ENCODE measurements at regions not wholly inside any gene's neighbourhood (a gene's known extent, or its start where the extent isn't known, plus 50 kb on each side); places are given as distances from the start of the nearest gene placed in this dataset.

- Histone ChIP-seq H3K27me3 (ENCODE audit: insufficient read depth, low read length) (peaks cover 8% of the 10 kb centered on the region), H3K4me3 (ENCODE audit: insufficient read depth, low read depth, low read length) (no peak overlapping the region), H3K27ac (ENCODE audit: low read depth, low read length) (no peak overlapping the region), H3K36me3 (ENCODE audit: insufficient read depth, low read length) (no peaks in the 10 kb centered on the region), H2AFZ (ENCODE audit: low read depth, low read length) (no peak overlapping the region), H3K9ac (ENCODE audit: low read length) (no peak overlapping the region), H3K79me2 (ENCODE audit: insufficient read depth, low read length) (no peaks in the 10 kb centered on the region), H3K9me3 (ENCODE audit: insufficient read depth, low read depth, low read length) (no peaks in the 10 kb centered on the region), H4K20me1 (ENCODE audit: insufficient read depth, low read length) (no peaks in the 10 kb centered on the region), H3K4me2 (ENCODE audit: low read length) (no peak overlapping the region), H3K4me1 (ENCODE audit: insufficient read depth, low read length) (no peaks in the 10 kb centered on the region)
- Mint-ChIP-seq H3K36me3 (ENCODE audit: low read depth, unreplicated experiment) (no peaks in the 10 kb centered on the region), H3K27ac (ENCODE audit: unreplicated experiment) (no peak overlapping the region), H3K4me3 (ENCODE audit: unreplicated experiment) (no peak overlapping the region), H3K9me3 (ENCODE audit: unreplicated experiment) (peaks cover 4% of the 10 kb centered on the region), H3K27me3 (ENCODE audit: low read depth, unreplicated experiment) (peaks cover 87% of the 10 kb centered on the region), H3K4me1 (ENCODE audit: low read depth, unreplicated experiment) (no peaks in the 10 kb centered on the region)
- TF ChIP-seq CTCF (IDR thresholded peaks at IDR 0.05; ENCODE audit: insufficient read depth, low read depth, low read length) (no peak), EZH2 (IDR thresholded peaks at IDR 0.05; ENCODE audit: insufficient read depth, low read length) (no peak)
- FAIRE-seq = no peak
- DNase-seq (ENCODE audit: low read depth) = no peak
Observed at GRCh38 chr11:119904531-119905035, 175.6 kb upstream of the NECTIN1 start.

- Histone ChIP-seq H3K4me3 (ENCODE audit: insufficient read depth, low read depth, low read length) (no peak overlapping the region), H3K9ac (ENCODE audit: low read length) (no peak overlapping the region), H3K27me3 (ENCODE audit: insufficient read depth, low read length) (peaks cover 10% of the 10 kb centered on the region), H3K79me2 (ENCODE audit: insufficient read depth, low read length) (no peaks in the 10 kb centered on the region), H3K9me3 (ENCODE audit: insufficient read depth, low read depth, low read length) (no peaks in the 10 kb centered on the region), H2AFZ (ENCODE audit: low read depth, low read length) (no peak overlapping the region), H3K36me3 (ENCODE audit: insufficient read depth, low read length) (no peaks in the 10 kb centered on the region), H4K20me1 (ENCODE audit: insufficient read depth, low read length) (no peaks in the 10 kb centered on the region), H3K4me2 (ENCODE audit: low read length) (no peak overlapping the region), H3K4me1 (ENCODE audit: insufficient read depth, low read length) (no peaks in the 10 kb centered on the region), H3K27ac (ENCODE audit: low read depth, low read length) (no peak overlapping the region)
- no peak overlapping the region for H3K27ac Mint-ChIP-seq (ENCODE audit: unreplicated experiment)
- no peak overlapping the region for H3K4me3 Mint-ChIP-seq (ENCODE audit: unreplicated experiment)
- H3K9me3 Mint-ChIP-seq (ENCODE audit: unreplicated experiment) = peaks cover 4% of the 10 kb centered on the region
- H3K27me3 Mint-ChIP-seq (ENCODE audit: low read depth, unreplicated experiment) = peaks cover 86% of the 10 kb centered on the region
- FAIRE-seq (no peak), DNase-seq (ENCODE audit: low read depth) (no peak)
- TF ChIP-seq EZH2 (IDR thresholded peaks at IDR 0.05; ENCODE audit: insufficient read depth, low read length) (no peak), CTCF (IDR thresholded peaks at IDR 0.05; ENCODE audit: insufficient read depth, low read depth, low read length) (no peak)
- no peaks in the 10 kb centered on the region for H3K36me3 Mint-ChIP-seq (ENCODE audit: low read depth, unreplicated experiment)
- H3K4me1 Mint-ChIP-seq (ENCODE audit: low read depth, unreplicated experiment) = no peaks in the 10 kb centered on the region
Observed at GRCh38 chr11:119903821-119904220, 174.8 kb upstream of the NECTIN1 start.

GRCh38 chr11:119903389-119903788, 174.4 kb upstream of the NECTIN1 start:
- Histone ChIP-seq H3K9ac (ENCODE audit: low read length) (no peak overlapping the region), H3K4me3 (ENCODE audit: insufficient read depth, low read depth, low read length) (no peak overlapping the region), H3K27ac (ENCODE audit: low read depth, low read length) (no peak overlapping the region), H3K36me3 (ENCODE audit: insufficient read depth, low read length) (no peaks in the 10 kb centered on the region), H3K4me2 (ENCODE audit: low read length) (no peak overlapping the region), H3K4me1 (ENCODE audit: insufficient read depth, low read length) (no peaks in the 10 kb centered on the region), H2AFZ (ENCODE audit: low read depth, low read length) (no peak overlapping the region), H3K79me2 (ENCODE audit: insufficient read depth, low read length) (no peaks in the 10 kb centered on the region), H3K27me3 (ENCODE audit: insufficient read depth, low read length) (peaks cover 12% of the 10 kb centered on the region), H4K20me1 (ENCODE audit: insufficient read depth, low read length) (no peaks in the 10 kb centered on the region), H3K9me3 (ENCODE audit: insufficient read depth, low read depth, low read length) (no peaks in the 10 kb centered on the region)
- no peak overlapping the region for H3K4me3 Mint-ChIP-seq (ENCODE audit: unreplicated experiment)
- DNase-seq (ENCODE audit: low read depth) = no peak
- TF ChIP-seq EZH2 (IDR thresholded peaks at IDR 0.05; ENCODE audit: insufficient read depth, low read length) (no peak), CTCF (IDR thresholded peaks at IDR 0.05; ENCODE audit: insufficient read depth, low read depth, low read length) (no peak)
- no peak for FAIRE-seq
- no peaks in the 10 kb centered on the region for H3K36me3 Mint-ChIP-seq (ENCODE audit: low read depth, unreplicated experiment)
- no peaks in the 10 kb centered on the region for H3K4me1 Mint-ChIP-seq (ENCODE audit: low read depth, unreplicated experiment)
- peaks cover 4% of the 10 kb centered on the region for H3K9me3 Mint-ChIP-seq (ENCODE audit: unreplicated experiment)
- no peak overlapping the region for H3K27ac Mint-ChIP-seq (ENCODE audit: unreplicated experiment)
- H3K27me3 Mint-ChIP-seq (ENCODE audit: low read depth, unreplicated experiment) = peaks cover 84% of the 10 kb centered on the region

Measured in astrocyte (in vitro differentiated cells and primary cell).